BLaER1 (cell line): ENCODE measurements at regions not wholly inside any gene's neighbourhood (a gene's known extent, or its start where the extent isn't known, plus 50 kb on each side); places are given as distances from the start of the nearest gene placed in this dataset.

Experiments
- H3K27ac ChIP-seq: shearing (Covaris generic); formaldehyde crosslinking; 2 replicates; pipeline ENCODE4 v1.8.1; 2022
- H3K27me3 ChIP-seq: shearing (Covaris generic); formaldehyde crosslinking; 2 replicates; pipeline ENCODE4 v1.8.1; 2022
- H3K36me3 ChIP-seq: shearing (Covaris generic); formaldehyde crosslinking; 2 replicates; pipeline ENCODE4 v1.8.1; 2022
- H3K4me1 ChIP-seq: shearing (Covaris generic); formaldehyde crosslinking; 2 replicates; pipeline ENCODE4 v1.8.1; 2022
- H3K4me2 ChIP-seq: shearing (Covaris generic); formaldehyde crosslinking; 2 replicates; pipeline ENCODE4 v1.8.1; 2022
- H3K4me3 ChIP-seq: shearing (Covaris generic); formaldehyde crosslinking; 2 replicates; pipeline ENCODE4 v1.8.1; 2022
- H3K9ac ChIP-seq: shearing (Covaris generic); formaldehyde crosslinking; 2 replicates; pipeline ENCODE4 v1.8.1; 2022
- H3K9me3 ChIP-seq: shearing (Covaris generic); formaldehyde crosslinking; 2 replicates; pipeline ENCODE4 v1.8.1; 2022
- H4K20me1 ChIP-seq: shearing (Covaris generic); formaldehyde crosslinking; 2 replicates; pipeline ENCODE4 v1.8.1; 2022
- Cebpa-rat ChIP-seq: shearing (Covaris generic); IDR thresholded peaks from 2 replicates; pipeline ENCODE4 v1.8.1; 2022

DNA sequence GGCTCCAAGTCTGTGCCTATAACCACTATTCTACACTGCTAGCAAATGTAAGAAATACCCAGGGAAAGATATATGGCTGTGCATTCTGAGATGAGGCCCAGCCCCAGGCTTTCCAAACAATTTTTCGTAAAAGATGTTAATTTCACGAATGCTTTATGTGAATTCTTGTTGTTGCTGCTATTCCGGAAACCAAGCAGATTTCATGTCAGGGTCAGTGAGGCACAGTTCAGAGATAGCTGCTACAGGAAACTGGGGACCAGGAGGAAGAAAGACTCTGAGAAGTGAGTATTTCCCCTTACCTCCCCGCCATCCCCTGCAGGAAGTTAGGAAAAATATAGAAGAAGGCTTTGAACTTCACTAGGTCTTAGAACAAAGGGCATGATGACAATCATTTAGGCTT lies 84.7 kb upstream of the TP53I11 start:
- H3K27ac ChIP-seq, result peak overlapping the region; percentile 66
- peak overlapping the region; percentile 80 for H3K4me2 ChIP-seq
- H3K36me3 ChIP-seq, result no peaks in the 10 kb centered on the region
- H3K4me1 ChIP-seq, result peaks cover 68% of the 10 kb centered on the region
- H3K4me3 ChIP-seq, result no peak overlapping the region
- H3K27me3 ChIP-seq, result no peaks in the 10 kb centered on the region
- H4K20me1 ChIP-seq, result no peaks in the 10 kb centered on the region
- peaks cover 23% of the 10 kb centered on the region for H3K9me3 ChIP-seq
- peak overlapping the region; percentile 44; the same call in 1 of the 2 replicates for H3K9ac ChIP-seq
- TF ChIP-seq Cebpa-rat, result no peak

GRCh38 chr11:45036010-45036409 lies 85.3 kb upstream of the TP53I11 start:
- Histone ChIP-seq H4K20me1 (no peaks in the 10 kb centered on the region), H3K4me2 (peak overlapping the region; percentile 80), H3K36me3 (no peaks in the 10 kb centered on the region), H3K4me1 (peaks cover 62% of the 10 kb centered on the region), H3K9ac (peak overlapping the region; percentile 44; the same call in 1 of the 2 replicates), H3K27me3 (no peaks in the 10 kb centered on the region), H3K9me3 (peaks cover 23% of the 10 kb centered on the region), H3K27ac (peak overlapping the region; percentile 66), H3K4me3 (no peak overlapping the region)
- no peak for TF ChIP-seq Cebpa-rat

- H3K27me3 ChIP-seq, result no peaks in the 10 kb centered on the region
- no peak for TF ChIP-seq Cebpa-rat
- no peak overlapping the region for H3K4me3 ChIP-seq
- H3K36me3 ChIP-seq, result no peaks in the 10 kb centered on the region
- H3K4me1 ChIP-seq, result peaks cover 60% of the 10 kb centered on the region
- H4K20me1 ChIP-seq, result no peaks in the 10 kb centered on the region
- no peak overlapping the region for H3K27ac ChIP-seq
- no peak overlapping the region for H3K9ac ChIP-seq
- H3K9me3 ChIP-seq, result peaks cover 23% of the 10 kb centered on the region
- peak overlapping the region; percentile 80; the same call in 1 of the 2 replicates for H3K4me2 ChIP-seq
Observed at GRCh38 chr11:45036733-45037132, 86.0 kb upstream of the TP53I11 start.

- H3K4me2 ChIP-seq, result no peak overlapping the region
- no peak overlapping the region for H3K9ac ChIP-seq
- no peak for TF ChIP-seq Cebpa-rat
Observed at GRCh38 chr11:45037434-45038005, 86.8 kb upstream of the TP53I11 start.

GRCh38 chr11:45038923-45039322 lies 88.2 kb upstream of the TP53I11 start:
- Histone ChIP-seq H3K9me3 (peaks cover 23% of the 10 kb centered on the region), H3K27ac (no peak overlapping the region), H3K9ac (no peak overlapping the region), H3K4me2 (no peak overlapping the region), H3K4me3 (no peak overlapping the region), H4K20me1 (no peaks in the 10 kb centered on the region), H3K4me1 (peaks cover 49% of the 10 kb centered on the region), H3K36me3 (no peaks in the 10 kb centered on the region), H3K27me3 (no peaks in the 10 kb centered on the region)
- TF ChIP-seq Cebpa-rat, result no peak

More at GRCh38 chr11:45037434-45038005, 86.8 kb upstream of the TP53I11 start:
- H3K27me3 ChIP-seq, result no peaks in the 10 kb centered on the region
- H3K27ac ChIP-seq, result no peak overlapping the region
- peaks cover 60% of the 10 kb centered on the region for H3K4me1 ChIP-seq
- no peak overlapping the region for H3K4me3 ChIP-seq
- H4K20me1 ChIP-seq, result no peaks in the 10 kb centered on the region
- H3K9me3 ChIP-seq, result peaks cover 23% of the 10 kb centered on the region
- H3K36me3 ChIP-seq, result no peaks in the 10 kb centered on the region

- Histone ChIP-seq H3K4me3 (no peak overlapping the region), H3K9ac (no peak overlapping the region), H3K27me3 (no peaks in the 10 kb centered on the region), H3K4me1 (peaks cover 35% of the 10 kb centered on the region), H3K27ac (no peak overlapping the region), H3K36me3 (no peaks in the 10 kb centered on the region), H4K20me1 (no peaks in the 10 kb centered on the region), H3K4me2 (no peak overlapping the region), H3K9me3 (peaks cover 23% of the 10 kb centered on the region)
- no peak for TF ChIP-seq Cebpa-rat
Observed at GRCh38 chr11:45041596-45041995, 90.9 kb upstream of the TP53I11 start.

DNA sequence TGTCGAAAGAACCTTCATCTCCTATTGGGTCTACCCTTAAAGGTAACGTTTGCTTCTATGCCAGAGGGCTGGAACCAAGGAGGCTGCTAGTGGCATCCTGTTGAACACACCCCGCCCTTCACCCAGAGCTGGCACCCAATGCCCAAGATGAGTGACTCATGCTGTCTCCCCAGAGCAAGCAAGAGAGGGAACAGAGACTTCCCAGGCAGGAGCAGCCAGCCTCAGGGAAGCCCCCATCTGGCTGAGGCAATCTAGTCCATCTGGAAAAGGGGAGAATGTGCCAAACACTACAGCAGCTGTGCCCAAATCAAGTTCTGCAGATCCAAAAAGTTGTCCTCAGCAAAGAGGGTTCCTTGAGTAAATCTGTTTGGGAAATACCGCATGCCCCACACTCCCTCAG lies 91.9 kb upstream of the TP53I11 start:
- Histone ChIP-seq H3K9ac (no peak overlapping the region), H3K27me3 (no peaks in the 10 kb centered on the region), H3K27ac (no peak overlapping the region), H3K4me1 (peaks cover 34% of the 10 kb centered on the region), H4K20me1 (no peaks in the 10 kb centered on the region), H3K4me2 (no peak overlapping the region), H3K4me3 (no peak overlapping the region), H3K36me3 (no peaks in the 10 kb centered on the region), H3K9me3 (peaks cover 23% of the 10 kb centered on the region)
- no peak for TF ChIP-seq Cebpa-rat

GRCh38 chr11:45043755-45044475 lies 93.2 kb upstream of the TP53I11 start:
- Histone ChIP-seq H3K4me1 (peaks cover 44% of the 10 kb centered on the region), H3K27ac (no peak overlapping the region), H4K20me1 (no peaks in the 10 kb centered on the region), H3K4me2 (no peak overlapping the region), H3K36me3 (no peaks in the 10 kb centered on the region), H3K27me3 (no peaks in the 10 kb centered on the region), H3K9ac (no peak overlapping the region), H3K4me3 (no peak overlapping the region), H3K9me3 (peaks cover 9% of the 10 kb centered on the region)
- no peak for TF ChIP-seq Cebpa-rat

DNA sequence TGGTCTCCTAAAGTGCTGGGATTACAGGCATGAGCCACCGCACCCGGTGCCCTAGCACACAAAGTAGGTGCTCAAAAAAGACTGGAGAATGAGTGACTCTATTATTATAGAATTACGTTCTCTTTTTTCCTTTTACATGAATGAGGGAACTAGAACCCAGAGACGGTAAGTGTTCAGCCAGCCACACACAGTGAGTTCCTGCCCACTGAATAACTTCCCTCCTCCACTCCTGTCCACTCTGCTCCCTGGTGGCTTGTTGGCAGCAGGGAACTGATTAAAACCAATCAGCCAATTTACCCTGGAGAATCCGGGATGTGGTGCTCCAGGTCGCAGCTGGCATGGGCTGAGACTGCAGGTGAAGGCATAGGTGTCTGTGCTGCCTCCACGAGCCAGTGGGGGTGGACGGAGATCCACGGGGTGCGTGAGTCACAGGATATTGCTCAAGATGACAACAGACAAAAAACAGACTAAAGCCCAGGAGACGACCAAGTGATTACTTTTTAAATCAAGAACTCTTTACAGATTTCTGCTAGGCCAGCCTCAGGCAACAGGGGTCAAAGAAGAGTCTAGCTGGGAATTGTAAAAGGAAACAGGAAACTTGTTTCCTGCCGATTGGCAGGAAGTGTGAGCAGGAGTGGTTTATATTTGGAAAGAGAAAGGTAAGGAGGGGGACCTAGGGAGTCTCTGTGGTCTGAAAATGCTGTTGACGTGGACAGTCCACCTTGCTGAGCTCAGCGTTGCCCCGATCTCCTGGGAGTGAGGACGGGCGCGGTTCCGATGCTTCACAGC lies 95.2 kb upstream of the TP53I11 start:
- peak overlapping the region; percentile 71 for H3K4me2 ChIP-seq

More for the DNA sequence above, 95.2 kb upstream of the TP53I11 start:
- no peak overlapping the region for H3K4me3 ChIP-seq
- 0 out of 2 replicates have a peak overlapping the region, but pooled peaks have one; percentile 45 for H3K9ac ChIP-seq
- no peaks in the 10 kb centered on the region for H3K27me3 ChIP-seq
- H3K9me3 ChIP-seq, result no peaks in the 10 kb centered on the region
- H3K4me1 ChIP-seq, result peaks cover 52% of the 10 kb centered on the region
- H3K36me3 ChIP-seq, result no peaks in the 10 kb centered on the region
- H3K27ac ChIP-seq, result peak overlapping the region; percentile 54
- no peak for TF ChIP-seq Cebpa-rat
- no peaks in the 10 kb centered on the region for H4K20me1 ChIP-seq
